ENCODE measurements at regions not wholly inside any gene's neighbourhood (a gene's known extent, or its start where the extent isn't known, plus 50 kb on each side); places are given as distances from the start of the nearest gene placed in this dataset.

GRCh38 chr9:82535432-82535998 lies 527.4 kb downstream of the RASEF start:
- TF ChIP-seq, protein P1, sequence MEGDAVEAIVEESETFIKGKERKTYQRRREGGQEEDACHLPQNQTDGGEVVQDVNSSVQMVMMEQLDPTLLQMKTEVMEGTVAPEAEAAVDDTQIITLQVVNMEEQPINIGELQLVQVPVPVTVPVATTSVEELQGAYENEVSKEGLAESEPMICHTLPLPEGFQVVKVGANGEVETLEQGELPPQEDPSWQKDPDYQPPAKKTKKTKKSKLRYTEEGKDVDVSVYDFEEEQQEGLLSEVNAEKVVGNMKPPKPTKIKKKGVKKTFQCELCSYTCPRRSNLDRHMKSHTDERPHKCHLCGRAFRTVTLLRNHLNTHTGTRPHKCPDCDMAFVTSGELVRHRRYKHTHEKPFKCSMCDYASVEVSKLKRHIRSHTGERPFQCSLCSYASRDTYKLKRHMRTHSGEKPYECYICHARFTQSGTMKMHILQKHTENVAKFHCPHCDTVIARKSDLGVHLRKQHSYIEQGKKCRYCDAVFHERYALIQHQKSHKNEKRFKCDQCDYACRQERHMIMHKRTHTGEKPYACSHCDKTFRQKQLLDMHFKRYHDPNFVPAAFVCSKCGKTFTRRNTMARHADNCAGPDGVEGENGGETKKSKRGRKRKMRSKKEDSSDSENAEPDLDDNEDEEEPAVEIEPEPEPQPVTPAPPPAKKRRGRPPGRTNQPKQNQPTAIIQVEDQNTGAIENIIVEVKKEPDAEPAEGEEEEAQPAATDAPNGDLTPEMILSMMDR (IDR thresholded peaks at IDR 0.05; ENCODE audit: insufficient read depth, missing control alignments) = no peak
- FAIRE-seq (no peak), DNase-seq (ENCODE audit: insufficient read length, low spot score) (no peak)

DNA sequence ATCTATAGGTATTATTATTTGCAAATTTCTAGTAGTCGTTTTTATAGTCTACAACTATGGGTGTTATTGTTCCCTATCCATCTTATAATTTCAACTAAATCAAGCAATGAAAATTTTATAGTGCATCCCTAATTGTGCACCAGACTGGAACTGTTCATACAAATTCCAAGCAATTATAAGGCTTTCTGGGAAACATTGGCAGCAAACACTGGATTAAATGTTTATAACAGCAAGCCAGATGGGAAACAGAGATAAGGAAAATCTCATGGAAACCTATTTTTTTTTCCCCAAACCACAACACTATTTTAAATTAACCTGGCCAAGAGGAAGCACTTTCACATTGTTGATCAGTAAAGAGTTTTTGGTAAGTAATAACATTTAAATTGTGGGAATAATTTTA lies 524.3 kb downstream of the RASEF start:
- DNase-seq (ENCODE audit: insufficient read length, low spot score) (no peak), FAIRE-seq (no peak)

DNA sequence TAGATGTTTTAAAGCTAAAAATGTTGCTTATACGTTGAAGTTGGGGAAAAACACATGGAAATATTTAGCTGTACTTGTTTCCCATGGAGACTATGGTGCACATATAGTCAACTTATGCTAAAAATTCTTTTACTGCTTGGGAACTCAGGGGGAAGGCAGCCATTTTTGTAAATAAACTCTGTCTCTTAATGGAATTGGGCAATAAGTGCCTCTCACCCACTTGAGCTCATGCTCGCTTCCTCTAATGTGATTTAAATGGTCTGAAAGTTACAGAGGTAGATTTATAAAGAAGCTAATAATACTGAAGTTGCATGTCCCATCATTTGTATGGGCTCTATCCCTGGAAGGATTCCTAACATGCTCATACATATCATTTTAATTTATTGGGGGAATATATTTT lies 523.8 kb downstream of the RASEF start:
- DNase-seq (ENCODE audit: insufficient read length, low spot score) (no peak), FAIRE-seq (no peak)

More for the DNA sequence above, 524.3 kb downstream of the RASEF start:
- TF ChIP-seq, protein P1 (IDR thresholded peaks at IDR 0.05; ENCODE audit: insufficient read depth, missing control alignments) = no peak

GRCh38 chr9:82539856-82540579 lies 522.9 kb downstream of the RASEF start:
- TF ChIP-seq, protein P1 (IDR thresholded peaks at IDR 0.05; ENCODE audit: insufficient read depth, missing control alignments) = no peak
- no peak for DNase-seq (ENCODE audit: insufficient read length, low spot score)
- FAIRE-seq = no peak

More for the DNA sequence above, 523.8 kb downstream of the RASEF start:
- TF ChIP-seq, protein P1 (IDR thresholded peaks at IDR 0.05; ENCODE audit: insufficient read depth, missing control alignments) = no peak

DNA sequence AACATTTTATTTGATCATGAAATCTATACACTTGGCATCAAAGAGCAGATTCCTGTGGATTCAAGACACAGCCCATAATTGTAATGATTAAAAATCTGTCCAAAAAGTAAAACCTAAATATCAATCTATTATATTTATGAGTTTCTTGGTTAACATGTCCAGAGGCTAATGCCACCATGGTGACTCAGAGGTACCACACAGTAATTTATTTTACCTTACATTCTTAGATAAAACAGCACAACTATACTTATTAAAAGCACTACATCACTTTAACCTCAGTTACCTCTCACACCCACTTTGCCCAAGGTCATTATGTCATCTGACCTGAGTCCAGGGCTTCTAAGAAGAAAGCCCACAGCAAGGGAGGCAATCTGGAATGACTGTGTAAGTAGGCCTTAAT lies 519.2 kb downstream of the RASEF start:
- FAIRE-seq (no peak), DNase-seq (ENCODE audit: insufficient read length, low spot score) (no peak)

DNA sequence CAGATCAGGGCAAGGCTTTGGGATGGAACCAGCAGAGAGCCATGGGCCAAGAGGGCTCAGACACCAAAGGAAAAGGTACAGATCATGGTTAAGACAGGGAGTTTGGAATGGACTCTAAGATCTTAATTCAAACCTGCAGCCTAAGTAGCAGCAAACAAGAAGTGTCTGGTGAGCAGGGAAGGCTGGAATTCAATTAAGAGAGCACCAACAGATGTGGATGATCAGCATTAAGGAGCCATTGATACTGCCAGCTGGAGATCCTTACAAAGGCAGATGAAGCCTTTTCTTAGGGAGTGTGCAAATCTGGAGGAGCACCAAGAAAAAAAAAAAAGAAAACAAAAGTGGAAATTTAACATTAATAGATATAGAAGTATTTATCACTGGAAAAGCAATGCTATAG lies 516.8 kb downstream of the RASEF start:
- FAIRE-seq = no peak
- DNase-seq (ENCODE audit: insufficient read length, low spot score) = no peak
- TF ChIP-seq, protein P1 (IDR thresholded peaks at IDR 0.05; ENCODE audit: insufficient read depth, missing control alignments) = no peak

More for the DNA sequence above, 519.2 kb downstream of the RASEF start:
- TF ChIP-seq, protein P1 (IDR thresholded peaks at IDR 0.05; ENCODE audit: insufficient read depth, missing control alignments) = no peak

DNA sequence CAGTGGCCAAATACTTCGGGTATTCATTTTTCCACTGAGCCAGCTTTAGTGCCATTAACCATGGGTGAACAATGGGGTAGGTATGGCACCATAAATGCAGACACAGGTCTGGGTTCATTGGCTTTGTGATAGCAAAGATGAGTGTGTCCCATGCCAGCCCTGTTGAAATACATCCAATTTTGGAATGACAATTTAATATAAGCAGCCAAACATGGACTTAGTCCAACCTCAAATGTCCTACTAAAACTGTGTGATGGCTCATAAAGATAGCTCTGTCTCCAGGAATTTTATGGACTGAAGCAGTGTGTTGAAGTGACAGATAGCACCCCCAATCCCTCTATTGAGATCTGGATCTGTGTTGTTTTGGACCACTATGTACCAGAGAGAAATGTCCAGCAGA lies 514.9 kb downstream of the RASEF start:
- TF ChIP-seq, protein P1 (IDR thresholded peaks at IDR 0.05; ENCODE audit: insufficient read depth, missing control alignments) = no peak
- FAIRE-seq (no peak), DNase-seq (ENCODE audit: insufficient read length, low spot score) (no peak)

All from D721Med (cell line).